ENCODE measurements at regions not wholly inside any gene's neighbourhood (a gene's known extent, or its start where the extent isn't known, plus 50 kb on each side); places are given as distances from the start of the nearest gene placed in this dataset.

DNA sequence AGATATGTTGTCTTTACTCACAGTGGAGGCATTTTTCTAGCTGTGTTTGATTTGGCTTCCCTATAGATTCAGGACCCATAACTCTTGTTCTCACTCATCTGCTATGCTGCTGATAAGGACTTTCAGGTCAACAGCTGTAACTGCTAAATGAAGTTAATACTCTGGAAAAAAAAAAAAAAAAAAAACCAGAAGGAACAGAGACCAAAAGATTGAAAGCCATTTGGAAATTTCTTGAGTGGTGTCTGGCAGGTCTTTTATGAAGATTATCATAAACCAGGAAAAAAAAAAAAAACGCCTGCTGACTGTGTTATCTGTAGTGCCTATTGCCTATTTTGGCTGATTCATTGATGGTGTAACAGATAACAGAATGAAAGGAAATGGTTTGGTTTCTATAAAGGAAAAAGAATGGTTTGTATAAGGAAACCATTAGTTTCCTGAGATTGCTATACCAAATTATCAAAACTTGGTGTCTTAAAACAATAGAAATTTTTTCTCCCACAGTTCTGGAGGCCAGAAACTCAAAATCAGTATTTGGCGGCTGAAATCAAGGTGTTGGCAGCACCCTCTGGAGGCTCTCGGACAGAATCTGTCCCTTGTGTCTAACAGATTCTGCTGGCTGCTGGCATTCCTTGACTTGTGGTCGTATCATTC, 60.5 kb upstream of the BET1 start:
- no peaks in the 10 kb centered on the region for H3K36me3 Mint-ChIP-seq (ENCODE audit: insufficient read depth, unreplicated experiment)
- TF ChIP-seq, protein P1, sequence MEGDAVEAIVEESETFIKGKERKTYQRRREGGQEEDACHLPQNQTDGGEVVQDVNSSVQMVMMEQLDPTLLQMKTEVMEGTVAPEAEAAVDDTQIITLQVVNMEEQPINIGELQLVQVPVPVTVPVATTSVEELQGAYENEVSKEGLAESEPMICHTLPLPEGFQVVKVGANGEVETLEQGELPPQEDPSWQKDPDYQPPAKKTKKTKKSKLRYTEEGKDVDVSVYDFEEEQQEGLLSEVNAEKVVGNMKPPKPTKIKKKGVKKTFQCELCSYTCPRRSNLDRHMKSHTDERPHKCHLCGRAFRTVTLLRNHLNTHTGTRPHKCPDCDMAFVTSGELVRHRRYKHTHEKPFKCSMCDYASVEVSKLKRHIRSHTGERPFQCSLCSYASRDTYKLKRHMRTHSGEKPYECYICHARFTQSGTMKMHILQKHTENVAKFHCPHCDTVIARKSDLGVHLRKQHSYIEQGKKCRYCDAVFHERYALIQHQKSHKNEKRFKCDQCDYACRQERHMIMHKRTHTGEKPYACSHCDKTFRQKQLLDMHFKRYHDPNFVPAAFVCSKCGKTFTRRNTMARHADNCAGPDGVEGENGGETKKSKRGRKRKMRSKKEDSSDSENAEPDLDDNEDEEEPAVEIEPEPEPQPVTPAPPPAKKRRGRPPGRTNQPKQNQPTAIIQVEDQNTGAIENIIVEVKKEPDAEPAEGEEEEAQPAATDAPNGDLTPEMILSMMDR (IDR thresholded peaks at IDR 0.05; ENCODE audit: unreplicated experiment) = no peak
- no peaks in the 10 kb centered on the region for H3K27me3 Mint-ChIP-seq (ENCODE audit: insufficient read depth, unreplicated experiment)
- H3K9me3 Mint-ChIP-seq (ENCODE audit: unreplicated experiment) = no peaks in the 10 kb centered on the region
- POLR2A ChIA-PET = no interaction called here
- DNase-seq (ENCODE audit: unreplicated experiment) = no peak
- H3K27ac Mint-ChIP-seq (ENCODE audit: low read depth, unreplicated experiment) = no peak overlapping the region
- intact Hi-C loops (cut with micrococcal nuclease) = no loop called here
- peaks cover 22% of the 10 kb centered on the region for H3K4me1 Mint-ChIP-seq (ENCODE audit: insufficient read depth, unreplicated experiment)
- BruUV-seq (replicated peaks) = no TSS peak
- CTCF ChIA-PET = interaction anchor here (0.6 to 1.3 kb wide), 3 partner anchors 20 to 395 kb away, joined by 3 to 5 read pairs (median 3); no protein-coding TSS in a partner anchor
- H3K4me3 Mint-ChIP-seq (ENCODE audit: unreplicated experiment) = no peak overlapping the region

DNA sequence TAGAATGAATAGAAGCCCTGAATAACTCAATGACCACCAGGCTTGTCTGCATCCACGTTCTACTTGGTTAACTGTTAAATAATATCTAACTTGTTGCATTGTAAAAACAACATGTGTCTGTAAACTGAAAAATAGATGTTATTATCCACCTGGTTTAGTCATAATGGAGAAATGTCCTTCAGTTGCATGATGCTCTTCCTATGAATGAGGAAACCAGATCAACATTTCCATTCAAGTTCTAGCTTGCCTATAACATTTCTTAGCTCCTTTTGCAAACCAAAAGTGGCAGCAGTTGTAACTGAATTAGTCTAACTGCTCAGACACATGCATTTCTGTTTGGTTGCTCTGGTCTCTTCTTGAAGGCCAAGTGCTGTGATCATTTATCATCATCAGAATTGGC, 62.9 kb upstream of the BET1 start:
- no peak for DNase-seq (ENCODE audit: unreplicated experiment)
- ChIA-PET CTCF (interaction anchor here (1.5 to 5.7 kb wide), 2 partner anchors 21 to 164 kb away, joined by 4 to 42 read pairs; no protein-coding TSS in a partner anchor), POLR2A (interaction anchor here (0.8 to 4.0 kb wide), 6 partner anchors 11 to 145 kb away, joined by 3 to 31 read pairs (median 4); no protein-coding TSS in a partner anchor)
- H3K4me1 Mint-ChIP-seq (ENCODE audit: insufficient read depth, unreplicated experiment) = peaks cover 17% of the 10 kb centered on the region
- TF ChIP-seq, protein P1 (IDR thresholded peaks at IDR 0.05; ENCODE audit: unreplicated experiment) = no peak
- H3K27me3 Mint-ChIP-seq (ENCODE audit: insufficient read depth, unreplicated experiment) = no peaks in the 10 kb centered on the region
- H3K27ac Mint-ChIP-seq (ENCODE audit: low read depth, unreplicated experiment) = peak overlapping the region; percentile 54
- H3K9me3 Mint-ChIP-seq (ENCODE audit: unreplicated experiment) = no peaks in the 10 kb centered on the region
- no peaks in the 10 kb centered on the region for H3K36me3 Mint-ChIP-seq (ENCODE audit: insufficient read depth, unreplicated experiment)
- no TSS peak for BruUV-seq (replicated peaks)
- intact Hi-C loops (cut with micrococcal nuclease) = no loop called here
- no peak overlapping the region for H3K4me3 Mint-ChIP-seq (ENCODE audit: unreplicated experiment)

DNA sequence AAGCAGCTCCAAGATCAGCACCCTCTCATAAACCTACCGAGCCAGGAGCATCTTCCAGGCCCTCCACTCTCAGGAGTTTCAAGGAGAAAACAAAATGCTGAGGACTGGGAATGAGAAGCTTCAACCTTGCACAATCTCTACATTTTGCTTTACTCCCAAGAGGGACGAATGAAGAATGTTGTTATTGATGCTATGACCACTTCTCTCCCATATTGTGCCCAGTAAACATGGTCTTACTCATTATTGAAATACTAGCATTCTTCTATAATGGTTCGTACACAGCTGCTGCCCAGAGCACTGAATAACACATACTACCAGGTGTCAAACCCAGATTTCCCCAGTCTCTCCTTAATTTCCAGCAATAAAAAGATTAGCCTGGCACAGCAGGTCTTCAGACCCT, 63.4 kb upstream of the BET1 start:
- Mint-ChIP-seq H3K36me3 (ENCODE audit: insufficient read depth, unreplicated experiment) (no peaks in the 10 kb centered on the region), H3K9me3 (ENCODE audit: unreplicated experiment) (no peaks in the 10 kb centered on the region), H3K4me3 (ENCODE audit: unreplicated experiment) (no peak overlapping the region), H3K27ac (ENCODE audit: low read depth, unreplicated experiment) (peak overlapping the region; percentile 54), H3K27me3 (ENCODE audit: insufficient read depth, unreplicated experiment) (no peaks in the 10 kb centered on the region), H3K4me1 (ENCODE audit: insufficient read depth, unreplicated experiment) (peaks cover 17% of the 10 kb centered on the region)
- POLR2A ChIA-PET = interaction anchor here (0.5 to 4.0 kb wide), 10 partner anchors 10 to 145 kb away, joined by 3 to 31 read pairs (median 4); no protein-coding TSS in a partner anchor
- CTCF ChIA-PET = interaction anchor here (0.6 to 5.7 kb wide), 3 partner anchors 20 to 589 kb away, joined by 4 to 42 read pairs (median 4); no protein-coding TSS in a partner anchor
- TF ChIP-seq, protein P1 (IDR thresholded peaks at IDR 0.05; ENCODE audit: unreplicated experiment) = no peak
- no peak for DNase-seq (ENCODE audit: unreplicated experiment)
- intact Hi-C loops (cut with micrococcal nuclease) = no loop called here
- no TSS peak for BruUV-seq (replicated peaks)

DNA sequence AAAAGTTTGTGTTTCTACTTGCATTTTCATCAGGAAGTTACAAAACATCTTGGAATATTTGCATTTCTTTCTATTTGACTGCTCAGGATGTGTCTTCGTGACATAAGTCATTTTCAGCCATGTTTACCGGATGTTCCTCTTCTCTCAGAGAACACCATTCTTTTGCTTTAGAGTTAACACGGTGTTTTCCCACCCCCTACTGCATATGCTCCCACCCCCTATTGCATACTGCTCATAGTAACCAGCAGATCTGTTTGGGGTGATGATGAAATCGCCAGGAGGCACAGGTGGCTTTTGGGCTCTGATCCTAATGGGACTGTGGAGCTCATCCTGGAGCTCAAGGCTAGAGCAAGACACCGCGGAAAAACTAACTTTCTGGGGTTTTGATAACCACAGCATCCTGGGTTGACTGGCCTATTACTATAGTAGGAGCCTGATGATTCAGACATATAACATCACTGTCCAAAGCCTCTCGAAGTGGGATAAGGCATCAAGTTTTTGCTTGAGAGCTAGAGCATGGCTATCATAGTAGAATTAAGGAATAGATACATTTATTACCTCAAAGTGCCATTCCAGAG, 65.1 kb upstream of the BET1 start:
- no peaks in the 10 kb centered on the region for H3K9me3 Mint-ChIP-seq (ENCODE audit: unreplicated experiment)
- H3K4me3 Mint-ChIP-seq (ENCODE audit: unreplicated experiment) = no peak overlapping the region
- peaks cover 17% of the 10 kb centered on the region for H3K4me1 Mint-ChIP-seq (ENCODE audit: insufficient read depth, unreplicated experiment)
- ChIA-PET CTCF (interaction anchor here (0.6 to 5.7 kb wide), 2 partner anchors 19 to 84 kb away, joined by 3 to 42 read pairs; no protein-coding TSS in a partner anchor), POLR2A (interaction anchor here (0.8 to 4.0 kb wide), 4 partner anchors 8 to 64 kb away, joined by 3 to 31 read pairs (median 5); no protein-coding TSS in a partner anchor)
- BruUV-seq (replicated peaks) = no TSS peak
- H3K36me3 Mint-ChIP-seq (ENCODE audit: insufficient read depth, unreplicated experiment) = no peaks in the 10 kb centered on the region
- no peak overlapping the region for H3K27ac Mint-ChIP-seq (ENCODE audit: low read depth, unreplicated experiment)
- no peak for DNase-seq (ENCODE audit: unreplicated experiment)
- intact Hi-C loops (cut with micrococcal nuclease) = no loop called here
- TF ChIP-seq, protein P1 (IDR thresholded peaks at IDR 0.05; ENCODE audit: unreplicated experiment) = no peak
- H3K27me3 Mint-ChIP-seq (ENCODE audit: insufficient read depth, unreplicated experiment) = no peaks in the 10 kb centered on the region
